GM18517 (cell line): ENCODE measurements at regions not wholly inside any gene's neighbourhood (a gene's known extent, or its start where the extent isn't known, plus 50 kb on each side); places are given as distances from the start of the nearest gene placed in this dataset.

ENCODE experiments used
- ATAC-seq: cut with Tn5 transposase; IDR thresholded peaks from one replicate; pipeline ENCODE4 v1.9.1; 2021; ENCODE audit warnings: mild to moderate bottlenecking, moderate library complexity; ENCODE audit not compliant: unreplicated experiment

- ATAC-seq, result peak; percentile 92
Observed at GRCh38 chr11:131186629-131187101, 183.8 kb upstream of the NTM start.

GRCh38 chr11:131190446-131190845 is 180.0 kb upstream of the NTM start:
- ATAC-seq, result no peak

GRCh38 chr11:131191606-131192005 is 178.8 kb upstream of the NTM start:
- no peak for ATAC-seq

GRCh38 chr11:131192628-131193027 is 177.8 kb upstream of the NTM start:
- ATAC-seq, result no peak

- no peak for ATAC-seq
Observed at GRCh38 chr11:131193031-131193501, 177.3 kb upstream of the NTM start.

GRCh38 chr11:131194726-131195125 is 175.7 kb upstream of the NTM start:
- no peak for ATAC-seq

- no peak for ATAC-seq
Observed at GRCh38 chr11:131195661-131196517, 174.5 kb upstream of the NTM start.

- no peak for ATAC-seq
Observed at GRCh38 chr11:131198161-131199014, 172.0 kb upstream of the NTM start.

GRCh38 chr11:131199015-131199280 is 171.5 kb upstream of the NTM start:
- ATAC-seq, result no peak

- ATAC-seq, result no peak
Observed at GRCh38 chr11:131201674-131202073, 168.7 kb upstream of the NTM start.

- ATAC-seq, result no peak
Observed at GRCh38 chr11:131203040-131203439, 167.4 kb upstream of the NTM start.

- no peak for ATAC-seq
Observed at GRCh38 chr11:131204282-131204681, 166.1 kb upstream of the NTM start.

- ATAC-seq, result no peak
Observed at GRCh38 chr11:131204765-131205380, 165.5 kb upstream of the NTM start.

GRCh38 chr11:131206671-131207070 is 163.7 kb upstream of the NTM start:
- ATAC-seq, result no peak

- no peak for ATAC-seq
Observed at GRCh38 chr11:131207901-131208300, 162.5 kb upstream of the NTM start.

GRCh38 chr11:131217313-131218310 is 152.8 kb upstream of the NTM start:
- no peak for ATAC-seq

- no peak for ATAC-seq
Observed at GRCh38 chr11:131218542-131218941, 151.9 kb upstream of the NTM start.

- ATAC-seq, result no peak
Observed at GRCh38 chr11:131219646-131220045, 150.8 kb upstream of the NTM start.

- no peak for ATAC-seq
Observed at GRCh38 chr11:131223198-131223991, 147.0 kb upstream of the NTM start.
